HG03025 (cell line): ENCODE measurements at regions not wholly inside any gene's neighbourhood (a gene's known extent, or its start where the extent isn't known, plus 50 kb on each side); places are given as distances from the start of the nearest gene placed in this dataset.
"Not testable (repeated sequence)": the region's sequence is repeated elsewhere in the genome, so short reads cannot be mapped to it uniquely, and the experiment has no call there.

Source experiments
- ATAC-seq: cut with Tn5 transposase; IDR thresholded peaks from one replicate; pipeline ENCODE4 v1.9.1; 2021; ENCODE audit warnings: mild to moderate bottlenecking, moderate library complexity; ENCODE audit not compliant: unreplicated experiment, low FRiP score

DNA sequence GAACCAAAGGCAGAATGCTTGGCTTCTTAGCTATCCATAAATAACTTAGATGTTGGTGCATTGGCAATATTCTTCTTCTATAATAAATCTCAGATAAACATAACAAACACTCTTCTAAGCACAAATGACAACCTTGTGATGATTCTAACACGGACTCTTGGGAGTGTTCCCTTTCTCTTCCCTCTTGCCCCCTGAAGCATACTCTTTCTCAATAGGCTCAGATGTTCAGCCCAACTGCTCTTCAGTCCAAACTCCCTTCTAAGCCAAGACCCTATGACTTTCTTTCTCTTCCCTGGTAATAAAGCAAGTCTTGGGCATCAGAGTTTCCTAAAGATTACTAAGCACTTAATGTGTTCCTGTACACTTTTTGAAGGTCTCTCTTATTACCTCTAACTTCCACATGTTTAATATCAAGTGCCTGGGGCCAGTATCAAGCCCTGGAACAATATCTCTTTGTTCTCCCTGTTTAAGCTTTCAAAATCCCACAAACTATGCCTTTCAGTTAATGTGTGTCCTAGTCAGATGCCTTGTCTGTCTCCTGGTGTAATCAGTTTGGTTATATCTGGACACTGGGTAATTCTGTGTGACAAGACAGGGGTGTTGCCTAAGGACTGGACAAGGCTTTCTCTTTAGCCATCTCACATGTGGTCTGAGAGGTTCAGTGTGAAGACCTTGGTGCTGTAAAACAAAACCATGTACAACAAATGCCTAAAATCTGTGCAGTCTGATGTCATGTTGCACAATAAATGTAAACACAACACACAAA lies 92.9 kb upstream of the IVNS1ABP start:
- ATAC-seq, result no peak

DNA sequence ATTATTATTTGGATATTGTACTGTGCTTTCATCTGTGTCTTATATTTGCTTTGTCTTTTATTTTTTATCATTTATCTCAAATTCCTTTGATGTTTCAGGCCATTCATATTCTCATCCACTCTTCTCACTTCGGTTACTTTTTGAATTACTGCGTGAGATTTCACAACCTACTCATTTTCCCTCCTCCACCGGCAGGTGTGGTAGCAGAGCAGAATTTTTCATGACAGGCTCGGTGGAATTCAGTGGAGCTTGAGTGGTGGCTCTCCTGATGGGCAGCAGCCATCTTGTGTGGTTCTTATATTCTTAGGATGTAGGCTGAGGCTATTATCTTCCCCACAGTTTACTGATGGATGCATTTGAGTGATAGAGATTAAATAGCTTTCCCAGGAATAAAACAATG lies 92.3 kb upstream of the IVNS1ABP start:
- ATAC-seq, result no peak

DNA sequence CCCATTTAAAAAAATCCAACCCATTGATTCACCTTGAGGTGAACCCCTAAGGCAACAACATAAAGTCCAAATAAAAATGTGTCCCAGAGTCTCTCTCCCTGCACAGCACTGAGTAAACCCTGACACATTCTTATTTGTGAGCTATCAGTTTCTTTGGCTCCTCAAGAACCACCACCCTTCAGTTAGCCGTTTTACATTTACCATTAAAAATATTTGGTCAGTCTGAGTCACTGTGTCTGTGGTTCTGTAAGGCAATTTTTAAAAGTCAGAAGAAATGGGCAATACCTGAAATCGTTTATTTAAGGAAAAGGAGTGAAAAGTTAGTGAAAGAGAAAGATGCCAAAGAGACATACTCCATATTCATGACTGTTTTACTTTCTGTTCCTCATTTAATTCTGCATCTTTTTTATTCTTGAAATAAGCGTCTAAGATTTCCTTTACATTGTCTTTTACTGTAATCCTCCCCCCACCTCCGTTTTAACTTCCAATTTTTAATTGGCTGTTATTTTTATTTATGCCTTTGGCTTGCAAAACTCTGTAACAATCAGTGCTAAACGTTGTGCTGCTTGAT lies 91.7 kb upstream of the IVNS1ABP start:
- no peak for ATAC-seq

DNA sequence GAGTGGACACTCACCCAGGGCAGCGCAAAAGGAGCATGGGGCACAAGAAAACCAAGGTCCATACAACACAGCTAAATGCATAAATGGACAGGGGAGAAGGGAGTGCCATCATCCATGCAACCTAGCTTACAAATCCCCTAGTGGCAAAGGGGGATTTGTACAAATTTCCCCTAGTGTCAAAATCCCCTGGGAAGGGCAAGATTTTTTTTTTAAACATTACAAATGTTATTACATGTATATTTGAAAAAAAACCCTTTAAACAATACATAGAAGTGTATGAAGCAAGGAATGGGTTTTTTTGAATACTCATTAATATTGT lies 89.6 kb upstream of the IVNS1ABP start:
- no peak for ATAC-seq

DNA sequence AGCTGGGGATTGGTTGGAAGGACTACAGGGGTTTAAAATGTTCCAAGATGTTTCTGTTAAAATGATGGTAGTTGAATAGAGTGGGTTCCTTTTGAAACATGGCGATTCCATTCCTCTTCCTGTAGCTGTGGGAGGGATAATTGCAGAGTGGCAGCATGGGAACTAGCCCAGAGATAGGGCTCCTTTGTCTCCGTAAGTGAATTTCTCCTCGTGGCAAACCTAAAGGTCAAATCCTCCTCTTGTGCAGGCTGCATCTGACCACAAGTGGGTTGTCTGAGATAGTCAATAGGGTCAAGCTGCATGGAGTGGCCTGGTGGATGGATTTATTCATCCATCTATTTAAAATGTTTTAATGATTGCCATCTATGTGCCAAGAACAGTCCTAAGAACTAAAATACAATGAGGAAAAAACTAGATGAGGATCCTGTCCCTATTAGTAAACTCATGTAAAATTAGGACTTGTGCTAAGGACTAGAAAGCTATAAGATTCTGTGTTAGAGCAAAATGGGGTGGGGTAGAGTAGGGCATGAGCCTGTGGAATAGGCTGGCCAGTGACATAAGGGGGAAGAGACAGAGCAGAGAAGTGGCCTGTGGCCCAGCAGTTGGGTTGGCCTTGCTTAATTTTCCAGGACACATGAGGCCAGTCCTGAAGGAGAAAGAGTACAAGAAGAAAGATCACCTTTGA lies 89.1 kb upstream of the IVNS1ABP start:
- ATAC-seq, result no peak

DNA sequence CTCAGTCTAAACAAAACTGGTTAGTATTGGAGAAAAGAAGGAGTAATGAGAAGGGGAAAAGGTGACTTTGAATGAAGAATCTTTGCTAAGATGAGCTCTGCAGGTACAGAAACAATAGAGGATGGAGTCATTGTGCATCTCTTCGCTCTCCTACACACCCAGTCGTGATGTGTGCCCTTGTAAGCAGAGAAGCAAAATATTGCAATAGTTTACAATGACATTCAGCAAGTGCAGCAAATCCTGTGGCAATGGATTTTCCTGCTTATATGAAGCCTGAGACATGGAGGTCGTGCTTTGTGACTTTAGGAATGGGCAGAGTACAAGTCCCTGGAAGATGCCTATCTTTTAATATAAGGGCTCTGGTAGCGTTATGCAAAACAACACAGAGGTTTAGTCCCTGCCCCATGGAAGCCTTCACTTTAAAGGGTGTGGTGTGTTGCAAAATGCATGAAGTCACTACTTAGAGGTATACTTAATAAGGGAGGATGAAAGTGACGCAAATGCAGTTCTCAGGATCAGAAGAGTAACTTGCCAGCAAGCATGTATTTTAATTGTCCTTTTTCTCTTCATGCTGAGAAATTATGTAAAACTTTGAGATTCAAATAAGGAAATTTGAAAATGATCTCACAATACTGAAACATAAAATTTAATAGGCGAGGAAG lies 88.0 kb upstream of the IVNS1ABP start:
- no peak for ATAC-seq

DNA sequence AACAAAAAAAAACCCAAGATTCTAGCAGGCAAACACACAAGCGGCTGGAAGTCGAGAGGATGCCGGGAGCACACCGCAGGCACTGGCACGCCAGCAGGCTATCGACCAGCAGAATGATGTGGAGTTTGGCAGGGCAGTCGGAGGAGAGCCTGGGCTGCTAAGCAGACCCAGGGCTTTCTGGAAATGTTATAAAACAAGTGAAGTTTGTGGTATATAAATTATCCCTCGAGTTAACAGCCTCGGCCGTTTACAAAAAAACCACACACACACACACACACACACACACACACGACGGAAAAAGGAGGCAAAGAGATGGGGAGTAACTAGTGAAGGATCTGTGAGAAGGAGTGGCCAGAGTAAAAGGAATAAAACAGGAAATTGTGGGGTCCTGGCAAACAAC lies 87.2 kb upstream of the IVNS1ABP start:
- ATAC-seq, result no peak

DNA sequence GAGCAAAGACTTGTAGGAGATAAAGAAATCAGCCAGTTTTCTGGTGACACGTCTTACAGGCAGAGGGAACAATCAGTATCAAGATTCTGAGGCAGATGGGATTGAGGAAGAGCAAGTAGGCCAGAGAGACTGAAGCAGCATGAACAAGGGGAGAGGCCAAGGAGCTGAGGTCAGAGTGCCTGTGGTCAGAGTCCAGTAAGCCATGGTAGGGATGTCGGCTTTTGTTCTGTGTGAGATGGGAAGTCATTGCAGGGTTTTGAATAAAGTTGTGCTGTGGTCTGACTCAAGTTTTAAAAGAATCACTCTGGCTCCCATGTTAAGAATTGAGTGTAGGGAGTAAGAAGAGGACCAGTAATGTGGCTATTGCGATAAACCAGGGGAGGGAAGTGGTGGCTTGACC lies 85.9 kb upstream of the IVNS1ABP start:
- no peak for ATAC-seq

DNA sequence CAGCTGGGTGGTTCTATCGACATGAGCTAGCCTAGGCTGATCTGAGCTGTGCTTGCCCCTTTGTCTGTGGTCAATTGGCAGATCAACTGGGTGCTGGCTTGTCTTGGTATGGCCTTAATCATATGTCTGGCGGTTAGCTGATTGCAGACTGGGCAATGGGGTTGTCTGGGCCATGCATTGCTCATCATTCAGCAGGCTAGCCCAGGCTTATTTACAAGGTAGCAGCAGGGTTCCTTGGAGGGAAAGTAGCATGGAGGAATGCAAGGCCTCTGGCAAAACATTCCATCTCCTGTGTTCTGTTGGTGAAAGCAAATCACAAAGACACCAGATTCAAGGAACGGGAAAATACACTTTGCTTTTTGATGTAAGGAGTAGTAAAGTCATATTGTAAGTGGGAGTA lies 84.0 kb upstream of the IVNS1ABP start:
- no peak for ATAC-seq

DNA sequence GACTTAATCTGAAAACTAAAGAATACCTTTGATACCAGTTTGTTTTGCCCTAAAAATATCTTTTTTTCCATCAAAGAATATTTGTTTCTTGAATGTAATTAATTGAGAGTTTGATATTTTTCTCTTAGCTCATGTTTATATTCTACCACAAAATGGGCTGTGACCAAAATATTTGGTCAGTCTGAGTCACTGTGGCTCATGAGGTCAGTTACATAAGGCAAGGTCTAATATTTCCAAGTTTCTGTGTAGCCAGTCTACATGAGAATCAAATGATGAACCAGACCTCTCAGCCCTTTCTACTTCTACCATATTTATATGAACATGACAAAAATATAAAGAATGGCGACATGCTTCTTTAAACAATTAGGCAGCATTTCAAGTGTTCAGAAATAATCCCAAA lies 83.0 kb upstream of the IVNS1ABP start:
- ATAC-seq, result no peak

DNA sequence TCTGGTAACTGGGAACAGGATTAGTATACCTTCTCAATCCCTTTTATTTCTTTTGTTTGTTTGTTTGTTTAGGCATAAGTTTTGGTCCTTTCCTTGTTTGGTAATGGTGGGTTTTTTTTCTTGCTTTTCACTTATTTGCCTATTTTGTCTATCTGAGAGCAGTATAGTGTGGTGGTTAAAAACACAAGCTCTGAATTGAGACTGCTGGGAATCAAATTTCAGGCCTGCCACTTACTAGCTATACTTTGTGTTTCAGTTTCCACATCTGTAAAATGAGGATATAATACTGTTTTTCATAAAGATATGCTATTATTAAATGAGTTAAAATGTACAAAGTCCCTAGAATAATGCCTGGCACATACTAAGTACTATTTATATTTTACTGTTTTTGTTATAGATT lies 81.6 kb upstream of the IVNS1ABP start:
- no peak for ATAC-seq

DNA sequence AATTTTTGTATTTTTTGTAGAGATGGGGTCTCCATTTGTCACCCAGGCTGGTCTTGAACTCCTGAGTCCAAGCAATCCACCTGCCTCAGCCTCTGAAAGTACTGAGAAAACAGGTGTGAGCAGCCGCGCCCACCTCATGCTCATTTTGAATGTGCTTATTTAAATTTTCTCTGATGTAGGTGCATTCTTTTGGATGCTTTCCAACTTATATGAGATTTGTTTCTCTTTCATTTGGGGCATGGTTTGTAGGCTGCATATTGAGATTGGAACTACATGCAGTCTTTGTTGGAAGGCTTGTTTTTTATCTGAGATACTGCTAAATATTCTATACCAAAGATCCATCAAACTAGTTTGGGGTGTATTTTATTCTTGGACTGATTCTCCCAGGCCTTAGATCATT lies 81.0 kb upstream of the IVNS1ABP start:
- ATAC-seq, result no peak

DNA sequence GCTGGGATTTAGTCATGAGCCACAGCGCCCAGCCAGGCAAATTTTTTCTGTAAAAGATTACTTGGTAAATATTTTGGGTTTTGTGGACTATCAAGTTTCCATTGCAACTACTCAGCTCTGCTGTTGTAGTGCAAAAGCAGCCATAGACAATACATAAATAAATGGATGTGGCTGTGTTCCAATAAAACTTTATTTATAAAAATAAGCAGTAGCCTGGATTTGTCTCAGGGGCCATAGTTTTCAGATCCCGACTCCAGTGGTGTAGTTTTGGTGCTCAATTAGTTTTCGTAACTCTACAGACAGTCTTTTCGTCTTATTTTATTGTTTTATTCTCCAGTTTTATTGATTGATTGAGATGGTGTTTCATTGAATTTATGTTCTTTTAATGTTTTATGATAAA lies 80.1 kb upstream of the IVNS1ABP start:
- ATAC-seq, result no peak

DNA sequence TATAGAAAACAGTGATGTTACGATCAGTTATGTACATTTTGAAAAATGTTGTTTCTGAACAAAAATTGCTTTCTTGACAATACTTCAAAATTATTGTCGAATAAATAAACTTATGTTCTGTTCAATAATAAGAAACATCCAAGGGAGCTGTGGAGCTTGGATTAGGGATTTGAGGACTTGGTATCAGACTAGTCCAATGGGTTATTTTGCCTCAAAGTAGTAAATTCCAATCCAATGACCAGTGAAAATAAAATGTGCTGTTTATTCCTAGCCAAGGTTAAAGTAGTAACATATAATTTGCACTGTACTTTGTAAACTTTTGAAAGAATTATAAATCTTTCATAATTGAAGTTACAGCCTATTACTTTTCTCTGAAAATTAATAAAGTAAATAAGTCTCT lies 79.1 kb upstream of the IVNS1ABP start:
- ATAC-seq, result no peak

DNA sequence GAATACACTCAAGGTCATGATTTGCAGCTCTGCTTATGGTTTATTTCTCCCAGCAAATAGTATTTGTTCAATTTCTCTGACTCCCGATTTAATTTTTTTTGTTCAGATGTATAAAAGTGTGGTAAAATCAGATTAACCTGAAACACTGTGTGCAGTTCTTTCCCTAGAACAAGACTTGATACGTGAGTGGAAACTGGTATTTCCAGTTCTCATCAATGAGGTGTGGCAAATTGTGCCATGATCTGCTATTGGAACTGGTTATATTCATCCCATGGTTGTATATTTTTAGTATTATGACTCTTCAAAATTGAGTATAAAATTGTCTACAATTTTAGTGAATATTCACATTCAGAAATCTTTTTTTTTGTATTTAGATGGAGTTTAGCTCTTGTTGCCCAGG lies 76.8 kb upstream of the IVNS1ABP start:
- no peak for ATAC-seq

DNA sequence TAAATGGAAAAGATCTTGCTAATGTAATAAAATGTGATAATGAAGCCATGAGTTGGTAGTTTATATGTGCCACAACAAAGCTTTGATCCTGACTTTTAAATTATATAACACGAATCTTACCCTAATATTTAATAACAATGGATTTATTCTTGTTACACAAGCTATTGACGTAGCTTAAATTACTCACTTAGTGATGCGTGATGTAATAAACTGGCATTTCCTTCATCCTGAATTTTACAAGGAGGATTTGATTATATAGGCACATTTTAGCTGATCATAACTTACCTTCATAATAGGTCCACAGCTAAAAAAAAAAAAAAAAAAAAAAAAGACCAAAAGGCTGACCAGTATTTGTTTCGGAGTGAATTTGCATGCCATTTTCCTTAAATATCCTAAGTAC lies 76.2 kb upstream of the IVNS1ABP start:
- ATAC-seq, result no peak

DNA sequence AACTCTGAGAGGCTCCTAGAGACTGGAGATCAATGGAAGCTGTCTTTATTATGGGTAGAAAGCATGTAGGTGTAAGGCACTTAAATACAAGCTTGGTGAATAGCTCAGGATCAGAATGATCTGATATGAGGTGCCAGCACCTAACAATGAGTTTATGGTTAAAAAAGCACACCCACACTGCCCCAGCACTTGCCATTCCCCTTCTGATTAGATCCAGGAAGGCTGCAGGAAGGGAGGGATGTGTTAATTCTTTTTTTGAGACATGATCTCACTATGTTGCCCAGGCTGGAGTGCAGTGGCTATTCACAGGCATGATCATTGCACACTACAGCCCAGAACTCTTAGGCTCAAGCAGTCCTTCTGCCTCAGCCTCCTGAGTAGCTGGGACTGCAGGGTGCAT lies 71.8 kb upstream of the IVNS1ABP start:
- ATAC-seq, result no peak

DNA sequence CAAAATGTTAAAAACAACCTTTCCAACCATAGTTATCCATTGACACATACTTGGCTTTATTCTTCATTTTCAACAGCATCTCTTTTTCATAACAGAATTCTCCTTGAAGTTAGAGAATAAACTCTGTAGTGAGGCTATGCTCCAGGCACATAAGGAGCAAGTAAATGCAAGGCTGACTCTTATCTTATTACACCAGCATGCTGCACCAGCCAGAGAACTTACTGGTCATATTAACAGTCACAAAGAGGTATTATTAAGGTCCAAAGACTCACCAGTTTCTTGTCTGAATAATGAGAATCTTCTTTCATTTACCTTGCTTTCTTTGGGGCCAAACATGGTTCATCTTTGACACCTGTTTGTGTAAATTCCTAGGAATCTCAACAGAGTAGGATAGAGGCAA lies 71.3 kb upstream of the IVNS1ABP start:
- ATAC-seq, result no peak

DNA sequence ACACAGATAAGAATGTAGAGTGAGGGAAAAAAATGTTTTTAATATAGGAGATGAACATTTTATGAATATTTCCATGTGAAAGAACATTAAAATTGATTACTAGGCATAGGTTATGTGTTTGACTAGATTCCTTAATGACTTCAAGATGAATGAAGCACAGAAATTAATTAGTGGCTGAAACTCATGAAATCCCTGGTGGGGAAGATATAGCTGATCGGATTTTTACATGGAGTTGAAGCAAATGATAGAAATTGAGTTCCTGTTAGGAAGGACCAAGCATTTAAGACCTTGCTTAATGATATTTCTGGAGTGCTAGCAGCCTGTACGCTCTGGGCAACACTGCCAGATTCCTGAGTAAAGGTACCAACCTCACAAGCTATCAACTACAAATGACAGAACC lies 68.9 kb upstream of the IVNS1ABP start:
- ATAC-seq, result no peak

DNA sequence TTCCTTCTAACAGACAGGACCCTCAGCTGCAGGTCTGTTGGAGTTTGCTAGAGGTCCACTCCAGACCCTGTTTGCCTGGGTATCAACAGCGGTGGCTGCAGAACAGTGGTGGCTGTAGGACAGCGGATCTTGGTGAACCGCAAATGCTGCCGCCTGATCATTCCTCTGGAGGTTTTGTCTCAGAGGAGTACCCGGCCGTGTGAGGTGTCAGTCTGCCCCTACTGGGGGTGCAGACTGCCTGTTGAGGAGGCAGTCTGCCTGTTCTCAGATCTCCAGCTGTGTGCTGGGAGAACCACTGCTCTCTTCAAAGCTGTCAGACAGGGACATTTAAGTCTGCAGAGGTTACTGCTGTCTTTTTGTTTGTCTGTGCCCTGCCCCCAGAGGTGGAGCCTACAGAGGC lies 66.8 kb upstream of the IVNS1ABP start:
- ATAC-seq, result not testable (repeated sequence)

DNA sequence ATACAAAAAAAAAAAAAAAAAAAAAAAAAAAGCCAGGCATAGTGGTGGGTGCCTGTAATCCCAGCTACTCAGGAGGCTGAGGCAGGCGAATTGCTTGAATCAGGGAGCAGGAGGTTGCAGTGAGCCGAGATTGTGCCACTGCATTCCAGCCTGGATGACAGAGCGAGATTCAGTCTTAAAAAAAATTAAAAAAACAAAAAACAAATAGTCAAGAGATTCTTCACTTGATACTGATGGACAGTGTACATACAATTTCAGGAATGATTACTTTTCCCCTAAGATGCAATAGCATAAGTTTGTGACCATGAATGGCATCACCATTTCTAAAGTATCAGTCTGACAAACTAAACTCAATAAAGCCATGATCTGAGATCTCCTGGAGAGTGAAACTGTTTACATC lies 60.8 kb upstream of the IVNS1ABP start:
- ATAC-seq, result no peak
